ENCODE measurements at regions not wholly inside any gene's neighbourhood (a gene's known extent, or its start where the extent isn't known, plus 50 kb on each side); places are given as distances from the start of the nearest gene placed in this dataset.

DNA sequence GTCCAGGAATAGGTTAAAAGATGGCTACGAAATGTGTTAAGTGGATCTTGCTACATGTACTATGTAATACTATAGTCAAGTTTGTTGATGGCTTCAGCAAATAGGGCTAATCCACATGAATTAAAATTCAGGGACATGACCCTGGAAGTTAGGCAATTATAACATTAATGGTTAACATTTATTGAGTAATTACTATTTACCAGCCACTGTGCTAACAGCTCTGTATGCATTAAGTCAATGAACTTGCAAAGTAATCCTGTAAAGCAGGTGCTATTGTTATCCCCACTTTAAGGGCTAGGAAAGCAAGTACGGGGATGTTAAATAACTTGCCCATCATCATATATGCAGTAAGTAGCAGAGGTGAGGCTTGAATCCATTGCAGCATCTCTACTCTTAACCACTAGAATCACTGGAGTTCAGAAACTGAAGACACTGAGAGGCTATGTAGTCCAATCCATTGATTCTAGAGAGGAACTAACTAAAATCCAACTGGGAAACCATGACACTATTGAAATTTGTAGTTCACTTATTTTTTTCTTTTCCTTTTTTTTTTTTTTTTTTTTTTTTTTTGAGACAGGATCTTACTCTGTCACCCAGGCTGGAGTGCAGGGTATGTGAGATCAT, 77.5 kb upstream of the SPINK5 start:
- POLR2A ChIA-PET, result no interaction called here
- CTCF ChIA-PET, result interaction anchor here (0.6 kb wide), 2 partner anchors 45 to 1221 kb away, joined by 3 to 4 read pairs; no protein-coding TSS in a partner anchor

DNA sequence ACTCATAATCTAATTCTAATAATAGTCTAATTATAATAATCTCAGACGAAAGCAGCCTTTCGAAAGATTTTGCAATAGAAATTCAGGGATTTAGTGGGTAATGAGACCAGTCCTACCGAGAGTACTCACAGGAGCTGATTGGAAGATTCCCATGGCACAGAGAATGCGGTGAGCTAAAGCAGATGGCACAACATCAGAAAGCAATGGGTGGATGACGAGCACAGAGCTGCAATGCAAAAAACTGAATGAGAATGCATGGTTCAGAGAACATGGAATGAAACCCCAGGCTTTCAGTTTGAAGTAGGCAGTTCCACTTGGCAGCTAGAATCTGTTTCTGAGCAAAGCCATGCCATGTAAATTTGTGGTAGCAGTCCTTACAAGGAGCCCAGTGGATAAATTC, 78.2 kb upstream of the SPINK5 start:
- ChIA-PET CTCF (interaction anchor here (0.6 kb wide), 2 partner anchors 45 to 1222 kb away, joined by 3 to 4 read pairs; no protein-coding TSS in a partner anchor), POLR2A (no interaction called here)
- H3K9me3 ChIP-seq (ENCODE audit: control insufficient read depth, insufficient read depth, low read depth, low read length), result no peaks in the 10 kb centered on the region
- H3K4me3 ChIP-seq (ENCODE audit: low read depth, low read length), result no peak overlapping the region
- no peaks in the 10 kb centered on the region for H3K4me1 ChIP-seq (ENCODE audit: control insufficient read depth, insufficient read depth, low read length)
- H3K27ac ChIP-seq (ENCODE audit: extremely low read depth, low read depth, low read length), result no peak overlapping the region
- H3K36me3 ChIP-seq (ENCODE audit: control insufficient read depth in 2 of 2, insufficient read depth in 1 of 2, low read length in 2 of 2), result no peaks in the 10 kb centered on the region
- TF ChIP-seq BCL11A (tag by site-specific recombination; IDR thresholded peaks at IDR 0.05; ENCODE audit: low read depth) (no peak), ZFP69B (tag by site-specific recombination; IDR thresholded peaks at IDR 0.05) (no peak), ZNF169 (tag by site-specific recombination; IDR thresholded peaks at IDR 0.05) (no peak), ZNF510 (tag by site-specific recombination; IDR thresholded peaks at IDR 0.05; ENCODE audit: insufficient replicate concordance) (no peak), ZNF114 (tag by site-specific recombination; IDR thresholded peaks at IDR 0.05) (no peak), ZNF302 (tag by site-specific recombination; IDR thresholded peaks at IDR 0.05; ENCODE audit: low read depth) (no peak), SP7 (tag by site-specific recombination; IDR thresholded peaks at IDR 0.05) (no peak), ZIC2 (tag by site-specific recombination; IDR thresholded peaks at IDR 0.05) (no peak), KLF9 (tag by site-specific recombination; IDR thresholded peaks at IDR 0.05; ENCODE audit: low read depth) (no peak), ZNF24 (tag by site-specific recombination; IDR thresholded peaks at IDR 0.05) (no peak), TRIM28 (IDR thresholded peaks at IDR 0.05; ENCODE audit: borderline replicate concordance, low read length) (no peak), KLF1 (tag by site-specific recombination; IDR thresholded peaks at IDR 0.05) (no peak), ZNF239 (tag by site-specific recombination; IDR thresholded peaks at IDR 0.05) (no peak)

More for the DNA sequence above, 77.5 kb upstream of the SPINK5 start:
- Histone ChIP-seq H3K4me3 (ENCODE audit: low read depth, low read length) (no peak overlapping the region), H3K4me1 (ENCODE audit: control insufficient read depth, insufficient read depth, low read length) (no peaks in the 10 kb centered on the region), H3K27ac (ENCODE audit: extremely low read depth, low read depth, low read length) (no peak overlapping the region), H3K9me3 (ENCODE audit: control insufficient read depth, insufficient read depth, low read depth, low read length) (no peaks in the 10 kb centered on the region), H3K36me3 (ENCODE audit: control insufficient read depth in 2 of 2, insufficient read depth in 1 of 2, low read length in 2 of 2) (no peaks in the 10 kb centered on the region)
- TF ChIP-seq ZNF707 (tag by site-specific recombination; IDR thresholded peaks at IDR 0.05) (no peak), ZNF174 (tag by site-specific recombination; IDR thresholded peaks at IDR 0.05) (no peak), ZBTB20 (tag by site-specific recombination; IDR thresholded peaks at IDR 0.05) (no peak), ZNF112 (tag by site-specific recombination; IDR thresholded peaks at IDR 0.05) (no peak), PBX3 (CRISPR knock-in tag; IDR thresholded peaks at IDR 0.05) (no peak), ZFHX2 (tag by site-specific recombination; conservative IDR thresholded peaks at IDR 0.05) (no peak), SALL2 (tag by site-specific recombination; IDR thresholded peaks at IDR 0.05; ENCODE audit: borderline replicate concordance) (no peak), ATF2 (tag by site-specific recombination; IDR thresholded peaks at IDR 0.05; ENCODE audit: low read depth) (no peak), ZSCAN30 (tag by site-specific recombination; IDR thresholded peaks at IDR 0.05) (no peak), PATZ1 (tag by site-specific recombination; IDR thresholded peaks at IDR 0.05) (no peak), ZNF292 (tag by site-specific recombination; IDR thresholded peaks at IDR 0.05; ENCODE audit: borderline replicate concordance, low read depth) (no peak), ZNF621 (tag by site-specific recombination; IDR thresholded peaks at IDR 0.05) (no peak), ZNF391 (tag by site-specific recombination; IDR thresholded peaks at IDR 0.05; ENCODE audit: borderline replicate concordance, low read depth) (no peak), ZBTB26 (tag by site-specific recombination; optimal IDR thresholded peaks at IDR 0.05) (no peak), ZNF792 (tag by site-specific recombination; IDR thresholded peaks at IDR 0.05) (no peak), ZNF768 (tag by site-specific recombination; IDR thresholded peaks at IDR 0.05) (no peak), ZNF521 (tag by site-specific recombination; IDR thresholded peaks at IDR 0.05) (no peak), ZNF221 (tag by site-specific recombination; IDR thresholded peaks at IDR 0.05; ENCODE audit: borderline replicate concordance) (no peak), ZNF138 (tag by site-specific recombination; IDR thresholded peaks at IDR 0.05; ENCODE audit: borderline replicate concordance) (no peak), ZNF76 (tag by site-specific recombination; IDR thresholded peaks at IDR 0.05; ENCODE audit: borderline replicate concordance, low read depth) (no peak)

All from HEK293 (cell line).